NT2/D1 (cell line): ENCODE measurements at regions not wholly inside any gene's neighbourhood (a gene's known extent, or its start where the extent isn't known, plus 50 kb on each side); places are given as distances from the start of the nearest gene placed in this dataset.

Experiments used
- SUZ12 ChIP-seq: IDR thresholded peaks from 2 replicates; pipeline ENCODE4 v1.6.1; 2011; ENCODE audit not compliant: insufficient read length, insufficient read depth; ENCODE audit errors: extremely low read depth
- YY1 ChIP-seq: IDR thresholded peaks from 2 replicates; pipeline ENCODE4 v1.6.1; 2011; ENCODE audit not compliant: insufficient read length, insufficient read depth
- ZNF274 ChIP-seq: IDR thresholded peaks from 2 replicates; pipeline ENCODE4 v1.6.1; 2011; ENCODE audit warnings: mild to moderate bottlenecking, low read depth, low read length

DNA sequence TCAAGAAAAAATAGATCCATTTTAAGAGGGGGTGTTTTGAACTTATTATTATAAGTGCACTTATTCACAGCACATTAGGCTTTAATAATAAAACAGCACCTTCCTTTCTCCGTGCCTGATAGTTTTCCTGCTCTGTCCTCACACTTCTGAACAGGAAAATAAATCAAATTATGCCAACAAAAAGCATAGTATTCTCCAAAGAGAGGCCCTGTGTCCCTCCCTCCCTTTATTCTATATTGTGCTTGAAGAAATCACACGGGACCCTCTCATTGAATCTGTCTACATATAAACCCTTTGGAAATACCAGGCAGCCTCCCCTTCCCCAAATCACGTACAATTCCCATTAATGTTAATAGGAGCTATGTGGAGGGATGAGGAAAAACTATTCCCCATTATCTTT, 462.9 kb upstream of the NRSN1 start:
- TF ChIP-seq YY1, result no peak
- TF ChIP-seq SUZ12, result no peak
- TF ChIP-seq ZNF274, result no peak
